Myocyte (in vitro differentiated cells): ENCODE measurements at regions not wholly inside any gene's neighbourhood (a gene's known extent, or its start where the extent isn't known, plus 50 kb on each side); places are given as distances from the start of the nearest gene placed in this dataset.
"Not testable (repeated sequence)": the region's sequence is repeated elsewhere in the genome, so short reads cannot be mapped to it uniquely, and the experiment has no call there.

Experiments used
- DNase-seq: peaks from one replicate; pipeline ENCODE4 v3.0.0-alpha.2; 2012; ENCODE audit warnings: low read depth

DNA sequence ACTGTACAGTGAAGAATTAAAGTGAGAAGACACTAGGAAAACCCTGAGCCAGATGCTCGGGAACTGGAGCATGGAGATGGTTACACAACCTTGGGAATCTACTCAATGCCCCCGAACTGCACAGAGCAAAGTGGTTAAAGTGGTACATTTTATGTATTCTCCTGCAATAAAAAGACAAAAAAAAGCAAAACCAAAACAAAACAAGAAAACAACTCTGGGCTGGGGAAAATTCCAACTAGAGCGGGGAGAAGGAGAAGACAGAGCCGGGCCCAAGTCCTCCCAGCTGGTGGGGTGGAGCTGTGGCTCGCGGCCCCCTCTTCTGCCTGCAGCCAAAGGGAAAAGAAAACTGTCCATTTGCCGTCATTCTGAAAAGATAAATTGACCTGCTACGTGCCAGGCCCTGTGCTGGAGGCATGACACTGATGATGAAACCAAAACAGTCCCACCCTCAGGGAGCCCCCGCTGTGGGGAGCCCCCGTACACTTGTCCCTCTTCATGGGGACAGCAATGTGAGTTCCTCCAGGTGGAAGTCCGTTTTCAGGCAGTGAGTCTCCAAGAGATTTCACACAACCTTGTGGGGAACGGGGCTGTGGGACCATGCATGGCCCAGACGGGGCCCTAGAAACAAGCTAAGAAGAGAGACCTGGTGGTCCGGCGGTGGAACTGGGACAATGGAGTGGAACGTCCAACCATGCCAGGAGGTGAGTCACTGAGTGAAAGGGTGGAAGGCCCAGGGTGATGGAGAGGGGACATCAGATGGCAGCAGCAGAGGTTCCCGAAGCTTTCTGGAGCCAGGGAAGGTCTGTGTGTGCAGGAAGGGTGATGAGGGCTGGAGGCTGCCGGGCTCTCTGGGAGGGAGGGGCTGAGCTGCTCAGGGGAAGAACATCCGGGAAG is 114.8 kb upstream of the COL5A1 start:
- DNase-seq: no peak

DNA sequence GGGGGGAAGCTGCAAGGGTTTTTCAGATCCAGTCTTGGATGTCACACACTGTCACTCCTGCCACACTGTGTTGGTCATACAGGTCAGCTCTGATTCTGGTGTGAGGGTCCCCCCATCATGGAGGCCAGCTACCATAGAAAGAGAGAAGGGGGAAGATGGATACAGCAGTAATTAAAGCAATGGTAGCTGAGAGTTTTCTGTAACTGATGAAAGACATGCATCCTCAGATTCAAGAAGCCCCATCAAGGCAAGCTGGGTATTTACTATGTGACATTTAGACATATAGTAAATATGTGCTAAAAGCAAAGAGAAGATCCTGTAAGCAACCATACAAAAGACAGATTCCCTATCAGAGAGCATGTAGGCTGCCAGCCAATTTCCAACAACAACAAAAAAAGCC is 110.9 kb upstream of the COL5A1 start:
- DNase-seq: no peak

DNA sequence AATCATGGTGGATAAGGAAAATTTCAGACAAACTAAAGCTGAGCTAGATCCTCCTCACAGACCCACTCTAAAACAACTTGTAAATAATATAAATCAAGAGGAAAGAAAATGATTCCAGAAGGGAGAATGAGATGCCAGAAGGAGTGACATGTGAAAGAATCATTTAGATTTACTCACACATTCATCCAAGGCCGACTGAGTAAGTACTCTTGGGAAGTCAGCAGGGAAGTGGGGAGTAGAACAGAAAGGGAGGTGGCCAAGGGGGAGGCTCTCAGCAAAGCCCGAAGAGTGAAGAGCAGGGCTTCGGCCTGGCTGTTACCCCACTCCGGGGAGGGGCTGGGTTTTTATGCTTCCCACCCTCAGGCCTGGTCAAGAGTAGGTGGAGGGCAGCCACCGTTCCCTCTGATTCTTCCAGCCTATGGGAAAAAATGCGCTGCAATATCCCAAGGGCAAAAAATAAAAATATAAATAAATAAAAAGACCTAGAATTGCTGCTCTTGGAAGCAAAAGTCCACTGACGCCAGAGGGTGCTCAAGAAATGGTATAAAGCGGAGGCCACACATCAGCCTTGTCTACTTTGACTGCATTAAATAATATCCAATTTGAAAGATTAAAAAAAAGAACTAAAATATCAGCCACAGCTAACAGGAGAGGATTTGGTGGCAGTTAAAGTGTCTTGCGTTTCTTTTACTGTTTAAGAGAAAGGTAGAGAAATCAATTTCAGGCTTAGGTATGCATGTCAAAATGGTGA is 110.2 kb upstream of the COL5A1 start:
- no peak for DNase-seq

DNA sequence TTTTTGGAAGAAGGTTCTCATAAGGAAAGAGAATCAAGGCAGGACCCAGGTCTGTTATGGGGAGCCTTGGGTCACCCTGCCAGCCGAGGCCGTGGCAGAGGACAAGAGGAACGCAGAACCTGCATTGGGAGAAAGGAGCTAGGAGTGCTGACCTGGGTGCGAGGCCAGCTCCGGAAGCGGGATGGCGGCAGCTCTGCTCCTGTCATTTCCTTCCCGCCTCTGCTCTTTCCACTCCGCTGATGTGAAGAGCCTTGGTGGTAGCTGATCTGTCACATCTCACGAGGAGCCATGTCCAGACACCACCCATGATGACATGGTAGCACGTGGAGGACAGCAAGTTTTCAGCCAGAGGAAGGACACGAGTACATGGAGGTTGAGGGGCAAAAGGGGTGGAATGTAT is 109.5 kb upstream of the COL5A1 start:
- DNase-seq: no peak

DNA sequence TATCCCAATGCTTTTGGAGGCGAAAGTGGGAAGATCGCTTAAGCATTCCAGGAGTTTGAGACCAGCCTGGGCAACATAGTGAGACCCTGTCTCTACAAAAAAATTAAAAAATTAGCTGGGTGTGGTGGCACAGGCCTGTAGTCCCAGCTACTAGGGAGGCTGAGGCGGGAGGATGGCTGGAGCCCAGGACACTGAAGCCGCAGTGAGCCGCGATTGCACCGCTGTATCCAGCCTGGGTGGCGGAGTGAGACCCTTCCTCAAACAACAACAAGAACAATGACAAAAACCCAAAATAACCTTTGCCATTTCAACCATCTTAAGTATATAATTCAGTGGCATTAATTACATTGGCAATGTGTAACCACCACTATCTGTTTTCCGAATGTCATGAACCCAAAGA is 108.9 kb upstream of the COL5A1 start:
- not testable (repeated sequence) for DNase-seq

DNA sequence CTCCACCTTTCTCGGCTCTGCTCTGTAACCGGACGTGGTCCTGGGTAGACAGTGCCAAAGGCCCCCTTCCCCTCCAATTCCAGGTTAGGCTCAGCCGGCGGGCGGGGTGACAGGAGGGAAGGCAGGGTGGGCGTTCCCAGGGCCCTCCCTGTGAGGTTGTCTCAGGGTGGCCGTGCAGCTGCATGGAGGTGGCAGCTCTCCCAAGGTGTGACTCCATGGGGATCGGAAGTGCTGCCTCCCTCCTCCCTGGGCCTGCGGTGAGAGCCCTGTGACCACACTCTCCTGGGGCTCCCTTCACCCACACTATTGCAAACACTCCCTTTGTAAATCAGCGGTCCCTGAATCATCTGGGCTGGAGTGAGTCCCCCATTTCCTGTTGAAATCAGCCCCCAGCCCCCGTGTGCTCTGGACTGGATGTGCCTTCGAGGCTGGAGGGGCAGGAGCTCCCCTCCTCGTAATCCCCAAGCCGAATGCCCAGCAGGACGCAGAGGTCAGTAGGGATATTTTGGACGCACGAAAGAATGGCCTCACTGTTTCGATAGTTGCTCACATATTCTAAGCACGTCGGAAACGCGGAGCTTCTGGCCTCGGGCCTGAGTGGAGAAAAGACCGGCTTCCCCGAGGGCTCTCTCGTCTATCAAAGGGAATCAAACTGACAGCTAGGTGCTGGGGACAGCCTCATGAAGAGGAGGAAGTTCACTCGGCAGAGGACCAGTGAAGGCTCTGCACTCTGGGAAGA is 107.6 kb upstream of the COL5A1 start:
- no peak for DNase-seq

DNA sequence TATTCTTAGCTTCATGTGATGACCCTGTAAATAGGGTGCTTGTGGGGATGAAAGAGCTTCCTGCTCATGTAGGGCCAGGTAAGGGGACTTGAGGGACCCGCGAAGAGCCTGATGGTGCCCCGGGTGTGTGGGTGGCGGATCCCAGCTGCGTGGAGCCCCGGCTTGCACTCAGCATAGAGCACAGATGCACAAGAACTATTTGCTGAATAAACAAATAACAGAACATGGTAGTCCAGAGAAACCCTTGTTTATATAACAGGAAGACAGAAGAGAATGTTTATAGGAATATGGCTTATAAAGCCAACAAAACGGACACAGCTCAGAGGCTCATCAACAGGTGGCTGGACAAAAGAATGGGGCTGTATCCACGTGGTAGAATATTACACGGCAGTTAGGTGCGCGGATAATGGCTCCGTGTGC is 106.9 kb upstream of the COL5A1 start:
- DNase-seq: no peak

DNA sequence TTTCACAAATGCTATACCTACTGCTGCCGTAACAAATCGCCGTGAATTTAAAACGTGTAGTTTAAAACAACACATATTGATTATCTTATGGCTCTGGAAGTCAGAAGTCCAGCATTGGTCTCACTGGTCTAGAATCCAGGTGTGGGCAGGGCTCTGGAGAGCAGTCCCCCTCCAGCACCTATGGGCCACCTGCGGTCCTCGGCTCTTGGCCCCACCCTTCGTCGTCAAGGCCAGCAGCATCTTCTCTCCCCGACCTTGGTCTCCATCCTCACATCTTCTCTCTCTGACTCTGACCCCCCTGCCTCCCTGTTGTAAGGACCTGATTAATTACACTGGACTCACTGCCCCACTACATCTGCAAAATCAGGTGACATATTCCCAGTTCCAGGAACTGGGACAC is 106.4 kb upstream of the COL5A1 start:
- DNase-seq: no peak

DNA sequence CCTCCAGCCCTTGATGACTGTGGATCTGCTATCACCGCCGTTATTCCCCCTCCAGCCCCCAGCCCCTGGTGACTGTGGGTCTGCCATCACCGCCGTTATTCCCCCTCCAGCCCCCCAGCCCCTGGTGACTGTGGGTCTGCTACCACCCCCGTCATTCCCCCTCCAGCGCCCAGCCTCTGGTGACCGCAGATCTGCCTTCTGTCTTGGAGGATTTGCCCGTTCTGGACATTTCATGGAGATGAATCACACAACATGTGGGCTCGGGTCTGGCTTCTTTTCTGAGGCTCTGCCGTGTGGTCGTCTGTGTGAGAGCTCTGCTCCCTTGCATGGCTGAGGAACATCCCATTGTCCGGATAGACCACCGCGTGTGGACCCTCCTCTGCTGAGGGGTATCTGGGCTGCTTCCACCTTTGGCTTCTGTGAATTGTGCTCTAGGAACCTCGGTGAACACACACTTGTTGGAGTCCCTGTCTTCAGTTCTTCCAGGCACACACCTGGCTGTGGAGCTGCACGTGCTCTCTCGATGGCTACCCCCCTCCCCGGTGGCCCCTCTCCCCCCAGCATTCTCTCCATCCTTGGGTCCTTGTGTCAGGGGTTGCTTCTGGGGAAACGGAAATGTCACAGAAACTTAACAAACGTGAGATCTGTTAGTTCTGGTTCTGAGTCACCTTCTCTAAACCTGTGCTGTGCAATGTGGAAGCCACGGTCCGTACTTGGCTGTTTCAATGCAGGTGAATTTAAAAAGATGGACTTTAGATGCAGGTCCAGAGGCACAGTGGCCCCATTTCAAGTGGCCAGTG is 105.3 kb upstream of the COL5A1 start:
- DNase-seq: peak; percentile 73

DNA sequence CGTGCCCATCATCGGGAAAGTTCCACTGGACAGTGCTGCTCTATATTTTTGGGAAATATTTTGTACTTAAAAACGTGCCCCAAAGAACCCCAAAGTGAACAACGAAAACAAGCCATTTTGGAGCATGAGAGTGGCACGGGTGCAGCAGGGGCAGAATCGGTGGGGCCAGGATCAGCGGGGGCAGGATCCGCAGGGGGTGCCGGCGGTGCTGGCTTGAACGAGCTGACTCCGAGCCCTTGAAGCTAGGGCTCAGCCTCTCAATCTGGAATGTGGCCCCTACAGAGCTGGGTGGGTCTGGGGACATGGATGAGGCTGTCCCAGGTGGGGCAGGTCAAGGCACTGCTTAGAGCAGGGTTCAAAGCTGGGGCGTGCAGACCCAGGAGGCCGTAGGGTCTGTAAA is 104.7 kb upstream of the COL5A1 start:
- no peak for DNase-seq

DNA sequence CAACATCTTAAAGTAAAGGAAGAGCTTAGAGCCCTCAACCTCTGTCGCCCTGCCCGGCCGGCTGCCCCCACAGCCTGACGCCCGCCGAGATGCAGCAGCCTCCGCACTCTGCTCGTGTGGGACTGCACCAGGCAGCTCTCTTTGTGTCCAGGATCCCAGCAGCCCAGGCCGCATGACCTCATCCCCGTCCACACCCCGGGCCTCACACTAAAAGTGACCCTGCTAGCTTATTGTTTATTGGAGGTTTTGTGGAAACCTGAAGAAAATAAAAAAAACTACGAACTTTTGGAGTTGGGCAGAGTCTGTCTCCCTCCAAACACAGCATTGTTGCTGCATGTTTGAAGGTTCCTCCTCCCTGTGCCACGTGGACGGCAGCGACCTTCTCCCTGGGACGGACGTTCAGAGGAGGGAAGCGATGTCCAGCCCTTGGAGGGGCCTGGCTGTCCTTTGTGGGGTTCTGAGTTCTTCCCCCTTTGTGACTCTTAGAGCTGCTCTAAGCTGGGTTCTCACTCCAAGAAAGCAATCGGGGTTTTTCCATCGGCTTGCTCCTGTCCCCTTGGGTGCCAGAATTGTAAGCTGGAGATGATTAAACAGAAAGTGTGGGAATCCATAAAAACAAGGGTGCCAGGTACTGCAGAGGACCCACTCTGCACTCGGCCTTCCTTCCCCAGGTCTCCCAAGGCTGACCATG is 103.5 kb upstream of the COL5A1 start:
- no peak for DNase-seq

DNA sequence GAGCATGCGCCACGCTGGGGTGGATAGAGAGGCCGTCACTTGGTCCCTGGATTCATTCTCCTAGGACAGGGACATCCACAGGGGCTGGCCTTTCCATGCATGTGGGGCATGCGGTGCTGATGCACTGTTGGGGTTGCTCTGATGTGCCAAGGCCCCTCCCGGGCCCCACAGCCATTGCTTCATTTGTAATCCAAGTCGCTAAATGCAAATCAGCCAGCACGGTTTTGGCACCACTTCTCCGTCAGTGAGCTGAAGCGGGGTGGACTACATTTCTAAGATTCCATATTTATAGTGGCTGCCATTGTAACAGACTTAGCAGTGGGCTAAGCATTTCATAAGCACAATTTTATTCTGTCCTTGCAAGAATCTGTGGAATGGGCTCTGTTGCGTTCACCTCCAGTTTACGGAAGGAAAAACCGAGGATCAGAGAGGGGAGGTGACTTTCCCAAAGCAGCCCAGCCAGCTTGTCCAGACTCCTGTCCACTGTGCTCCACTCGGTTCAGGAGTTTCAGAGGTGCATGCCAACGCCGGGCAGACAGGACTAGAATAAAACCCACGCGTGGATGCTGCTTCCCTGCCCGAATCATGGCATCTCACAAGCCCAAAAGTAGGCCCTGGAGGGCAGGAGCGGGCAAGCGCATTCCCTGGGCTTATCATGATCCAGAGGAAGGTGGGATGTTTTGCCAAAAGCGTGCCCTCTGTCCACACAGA is 102.6 kb upstream of the COL5A1 start:
- DNase-seq: no peak

DNA sequence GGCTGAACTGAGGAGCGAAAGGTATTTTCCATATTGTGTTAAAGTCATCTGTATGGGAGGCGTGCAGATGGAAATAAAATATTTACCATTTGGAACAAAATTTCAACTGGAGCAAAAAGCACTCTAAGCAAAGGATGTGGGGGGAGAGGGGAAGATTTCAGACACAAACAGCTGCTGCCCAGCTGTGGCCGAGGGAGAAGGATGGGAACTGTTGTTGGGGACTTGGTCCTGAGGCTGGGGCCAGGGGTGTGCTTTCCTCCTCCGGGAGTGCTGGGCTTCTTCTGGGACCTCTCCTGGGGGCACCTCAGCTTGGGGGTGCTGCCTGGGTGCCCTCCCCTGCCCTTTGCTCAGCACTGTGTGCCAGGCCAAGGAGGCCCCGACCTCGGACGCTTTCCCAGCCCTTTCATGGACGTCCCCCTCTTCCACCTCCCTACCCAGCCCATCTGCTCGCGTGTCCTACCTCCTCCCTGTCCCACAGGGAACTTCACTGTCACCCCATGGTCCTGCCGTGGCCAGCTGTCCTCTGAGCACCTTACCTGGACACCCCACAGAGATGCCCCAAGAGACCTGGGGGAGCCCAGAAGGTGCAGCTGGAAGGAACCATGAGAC is 101.9 kb upstream of the COL5A1 start:
- DNase-seq: no peak

DNA sequence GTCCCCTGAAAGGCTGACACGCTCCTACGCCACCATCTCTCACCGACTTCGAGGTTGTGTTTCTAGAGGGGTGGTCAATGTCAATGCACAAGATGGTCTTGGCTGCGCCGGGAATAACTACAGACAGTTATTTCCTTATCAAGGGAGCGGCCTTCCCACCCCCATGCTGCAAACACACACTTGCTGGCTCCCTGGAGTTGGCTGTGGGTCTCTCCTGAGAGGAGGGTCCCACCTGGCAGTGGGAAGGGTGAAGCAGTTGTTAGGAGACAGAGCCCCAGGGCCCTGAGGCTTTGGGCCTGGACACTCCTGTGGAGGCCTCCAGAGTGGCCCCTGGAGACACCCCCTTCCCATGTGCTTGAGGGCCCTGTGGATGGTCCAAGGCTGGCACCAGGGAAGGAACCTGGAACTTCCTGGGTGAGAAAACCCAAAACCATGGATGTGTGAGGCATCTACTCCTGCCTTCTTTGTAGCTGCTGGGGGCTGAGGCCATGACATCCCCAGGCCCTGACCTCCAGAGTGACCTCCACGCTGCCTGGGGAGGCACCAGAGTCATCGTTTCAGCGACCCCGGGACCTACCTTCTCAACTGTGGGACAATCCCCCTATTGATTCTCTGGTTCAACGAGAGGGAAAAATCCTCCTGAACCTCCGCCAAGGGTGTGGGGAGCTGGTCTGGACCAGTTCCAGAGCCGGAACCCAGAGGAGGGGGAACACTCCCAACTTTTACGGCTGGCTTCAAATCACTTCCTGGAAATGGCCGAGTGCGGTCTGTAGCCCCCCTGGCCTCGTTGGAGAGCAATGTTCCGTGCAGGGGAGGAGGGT is 101.1 kb upstream of the COL5A1 start:
- no peak for DNase-seq

DNA sequence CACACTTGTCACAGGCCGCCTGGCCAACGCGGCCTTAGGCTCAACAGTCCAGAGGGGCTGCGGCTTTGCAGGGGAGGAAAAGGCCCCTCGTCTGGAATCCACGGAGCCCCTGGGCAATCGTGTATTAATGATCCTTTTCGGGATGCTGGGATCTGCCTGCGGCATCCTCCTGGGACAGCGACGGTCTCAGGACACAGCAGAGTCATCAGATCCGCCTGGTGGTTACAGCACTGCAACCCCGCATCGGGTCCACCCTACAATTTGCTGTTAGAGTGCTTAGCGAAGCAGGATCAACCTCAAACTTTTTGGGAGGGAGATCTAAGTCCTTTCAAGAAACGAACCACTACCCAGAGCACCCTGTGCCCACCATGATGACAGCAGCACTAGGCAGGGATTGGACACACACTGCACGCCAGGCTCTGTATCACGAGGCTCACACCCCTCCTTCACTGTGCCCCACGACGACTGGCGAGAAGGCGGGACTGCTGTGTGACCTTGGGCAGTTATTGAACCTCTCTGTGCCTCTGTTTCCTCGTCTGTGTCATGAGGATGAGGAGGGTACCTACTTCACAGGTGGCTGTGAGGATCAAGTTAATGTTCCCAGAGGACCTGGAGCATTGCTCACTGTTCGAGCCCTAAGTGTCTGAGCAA is 100.4 kb upstream of the COL5A1 start:
- DNase-seq: no peak

DNA sequence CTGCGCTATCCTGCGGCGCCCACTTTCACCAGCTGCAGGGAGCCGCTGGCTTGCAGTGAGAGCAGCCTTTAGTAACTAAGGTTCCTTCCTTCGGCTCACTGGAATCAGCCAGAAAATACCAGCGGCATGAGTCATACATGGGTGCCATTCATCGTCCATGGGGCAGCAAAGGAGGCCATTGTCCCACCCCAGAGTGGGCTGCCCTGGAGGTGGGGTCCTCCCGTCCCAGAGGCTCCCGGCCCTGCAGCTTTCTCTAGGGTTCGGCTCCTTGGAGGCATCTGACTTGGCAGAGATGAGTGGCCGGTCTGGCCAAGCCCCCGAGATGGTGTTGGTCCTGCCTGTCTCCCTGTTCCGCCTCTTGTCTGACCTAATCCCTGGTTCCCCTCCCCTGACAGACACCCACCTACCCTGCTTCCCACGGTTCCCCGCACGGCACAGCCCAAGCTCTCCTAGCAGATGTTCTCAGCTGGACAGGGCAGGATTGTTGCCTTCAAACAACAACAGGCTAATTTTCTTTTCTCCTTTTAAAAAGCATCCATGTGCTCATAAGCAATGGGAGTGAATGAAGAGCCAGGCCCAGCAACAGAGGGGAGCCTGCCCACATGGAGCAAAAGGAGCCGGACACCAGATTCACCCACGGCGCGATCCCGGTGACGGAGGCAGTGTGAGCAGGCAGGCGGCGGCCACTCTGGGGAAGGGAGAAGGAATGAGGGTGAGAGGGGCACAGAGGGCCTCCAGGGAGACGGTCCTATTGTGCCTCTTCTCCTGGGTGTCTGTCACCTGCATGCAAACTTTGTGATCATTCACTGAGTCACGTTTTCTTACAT is 97.0 kb upstream of the COL5A1 start:
- DNase-seq: peak; percentile 50

DNA sequence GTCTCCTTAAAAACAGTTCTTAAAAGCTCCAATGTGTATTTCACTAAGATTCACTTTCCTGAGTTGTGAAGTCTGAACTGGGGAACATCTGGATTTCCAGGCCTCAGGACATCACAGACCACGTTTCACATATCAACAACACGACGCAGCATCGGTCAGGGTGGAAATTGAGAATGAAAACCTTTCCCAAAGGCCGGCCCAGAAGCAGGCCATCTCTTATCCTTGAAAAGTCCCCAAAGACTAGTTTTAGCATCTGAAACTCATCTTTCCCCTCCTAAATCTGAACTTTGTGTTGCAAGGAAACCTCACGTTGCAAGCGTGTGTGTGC is 96.4 kb upstream of the COL5A1 start:
- DNase-seq: no peak
